Vagina (tissue), 2 donors: ENCODE measurements at regions not wholly inside any gene's neighbourhood (a gene's known extent, or its start where the extent isn't known, plus 50 kb on each side); places are given as distances from the start of the nearest gene placed in this dataset.

ENCODE experiments used
- POLR2A ChIP-seq, 2 donors: fragments of 450-650 bp; IDR thresholded peaks; one replicate each; pipeline ENCODE4 v1.6.1; 2017; ENCODE audit warnings: antibody characterized with exemption in 2 of 2, mild to moderate bottlenecking in 2 of 2, moderate library complexity in 2 of 2
- TF ChIP-seq, protein P1 (sequence below), 3 experiments: fragments of 450-650 bp in 2 of 3; fragments of 200-600 bp in 1 of 3; sonication (generic) in 1 of 3; IDR thresholded peaks; one replicate each; pipeline ENCODE4 v1.5.1; 2017 to 2019; ENCODE audit warnings: antibody characterized with exemption in 3 of 3, mild to moderate bottlenecking in 2 of 3, moderate library complexity in 2 of 3

DNA sequence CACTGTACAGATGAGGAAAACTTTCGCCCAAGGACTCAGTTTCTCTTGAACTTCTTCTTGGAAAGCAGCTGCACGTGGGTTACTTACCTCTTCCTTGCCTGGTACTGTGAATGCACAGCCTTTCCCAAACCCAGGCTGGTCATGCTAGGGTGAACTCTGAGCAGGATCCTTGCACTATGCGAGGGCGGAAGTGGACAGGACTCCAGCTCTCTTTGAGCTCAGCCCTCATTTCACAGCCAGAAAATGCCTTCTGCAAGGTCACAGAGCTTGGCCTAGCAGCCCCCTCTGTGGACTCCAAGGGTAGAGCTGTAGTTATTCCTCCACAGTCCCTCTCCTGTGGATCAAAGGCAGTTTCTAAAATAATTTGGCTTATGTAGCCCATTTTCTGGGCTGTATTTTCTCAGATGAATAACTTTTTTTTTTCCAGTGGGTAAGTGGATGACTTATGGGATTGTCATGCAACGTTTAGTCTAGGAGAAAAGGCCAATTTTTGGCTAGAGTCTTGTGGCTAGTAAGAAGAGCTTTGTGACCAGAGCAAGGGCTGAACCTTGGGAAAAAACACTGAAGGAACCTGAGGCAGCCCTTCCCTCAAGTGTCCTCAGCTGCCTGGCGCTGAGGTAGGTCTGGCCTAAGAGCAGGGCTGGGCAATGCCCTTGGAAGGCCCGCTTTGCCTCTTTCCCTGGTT lies 172.7 kb downstream of the SCP2D1 start:
- no peak for TF ChIP-seq POLR2A (IDR thresholded peaks at IDR 0.05)
- TF ChIP-seq, protein P1, sequence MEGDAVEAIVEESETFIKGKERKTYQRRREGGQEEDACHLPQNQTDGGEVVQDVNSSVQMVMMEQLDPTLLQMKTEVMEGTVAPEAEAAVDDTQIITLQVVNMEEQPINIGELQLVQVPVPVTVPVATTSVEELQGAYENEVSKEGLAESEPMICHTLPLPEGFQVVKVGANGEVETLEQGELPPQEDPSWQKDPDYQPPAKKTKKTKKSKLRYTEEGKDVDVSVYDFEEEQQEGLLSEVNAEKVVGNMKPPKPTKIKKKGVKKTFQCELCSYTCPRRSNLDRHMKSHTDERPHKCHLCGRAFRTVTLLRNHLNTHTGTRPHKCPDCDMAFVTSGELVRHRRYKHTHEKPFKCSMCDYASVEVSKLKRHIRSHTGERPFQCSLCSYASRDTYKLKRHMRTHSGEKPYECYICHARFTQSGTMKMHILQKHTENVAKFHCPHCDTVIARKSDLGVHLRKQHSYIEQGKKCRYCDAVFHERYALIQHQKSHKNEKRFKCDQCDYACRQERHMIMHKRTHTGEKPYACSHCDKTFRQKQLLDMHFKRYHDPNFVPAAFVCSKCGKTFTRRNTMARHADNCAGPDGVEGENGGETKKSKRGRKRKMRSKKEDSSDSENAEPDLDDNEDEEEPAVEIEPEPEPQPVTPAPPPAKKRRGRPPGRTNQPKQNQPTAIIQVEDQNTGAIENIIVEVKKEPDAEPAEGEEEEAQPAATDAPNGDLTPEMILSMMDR (IDR thresholded peaks at IDR 0.05) = no peak
